Uterus (tissue), 2 donors: ENCODE measurements at regions not wholly inside any gene's neighbourhood (a gene's known extent, or its start where the extent isn't known, plus 50 kb on each side); places are given as distances from the start of the nearest gene placed in this dataset.

Source experiments
- CTCF ChIP-seq, 4 experiments: fragments of 200-600 bp in 2 of 4; fragments of 450-650 bp in 2 of 4; sonication (generic) in 2 of 4; IDR thresholded peaks; one replicate each; pipeline ENCODE4 v1.5.1; 2016 to 2019; ENCODE audit warnings: antibody characterized with exemption in 4 of 4, mild to moderate bottlenecking in 2 of 4, moderate library complexity in 1 of 4
- POLR2A ChIP-seq, 2 donors: fragments of 450-650 bp; IDR thresholded peaks; one replicate each; pipeline ENCODE4 v1.6.1; 2016; ENCODE audit warnings: antibody characterized with exemption in 2 of 2, mild to moderate bottlenecking in 1 of 2, moderate library complexity in 1 of 2

- TF ChIP-seq POLR2A (IDR thresholded peaks at IDR 0.05) (no peak), CTCF (IDR thresholded peaks at IDR 0.05) (no peak)
These were observed 170.7 kb downstream of the ADCYAP1 start for GRCh38 chr18:1075322-1075721.
